HT1080 (cell line): ENCODE measurements at regions not wholly inside any gene's neighbourhood (a gene's known extent, or its start where the extent isn't known, plus 50 kb on each side); places are given as distances from the start of the nearest gene placed in this dataset.
"Not testable (repeated sequence)": the region's sequence is repeated elsewhere in the genome, so short reads cannot be mapped to it uniquely, and the experiment has no call there.

Source experiments
- DNase-seq: peaks from one replicate; pipeline ENCODE4 v3.0.0-alpha.2; 2015; ENCODE audit warnings: low read depth

GRCh38 chr16:87044032-87044382, 273.2 kb downstream of the C16orf95 start:
- DNase-seq: peak; percentile 8

- DNase-seq: no peak
Measured at GRCh38 chr16:87044829-87045228, 272.4 kb downstream of the C16orf95 start.

DNA sequence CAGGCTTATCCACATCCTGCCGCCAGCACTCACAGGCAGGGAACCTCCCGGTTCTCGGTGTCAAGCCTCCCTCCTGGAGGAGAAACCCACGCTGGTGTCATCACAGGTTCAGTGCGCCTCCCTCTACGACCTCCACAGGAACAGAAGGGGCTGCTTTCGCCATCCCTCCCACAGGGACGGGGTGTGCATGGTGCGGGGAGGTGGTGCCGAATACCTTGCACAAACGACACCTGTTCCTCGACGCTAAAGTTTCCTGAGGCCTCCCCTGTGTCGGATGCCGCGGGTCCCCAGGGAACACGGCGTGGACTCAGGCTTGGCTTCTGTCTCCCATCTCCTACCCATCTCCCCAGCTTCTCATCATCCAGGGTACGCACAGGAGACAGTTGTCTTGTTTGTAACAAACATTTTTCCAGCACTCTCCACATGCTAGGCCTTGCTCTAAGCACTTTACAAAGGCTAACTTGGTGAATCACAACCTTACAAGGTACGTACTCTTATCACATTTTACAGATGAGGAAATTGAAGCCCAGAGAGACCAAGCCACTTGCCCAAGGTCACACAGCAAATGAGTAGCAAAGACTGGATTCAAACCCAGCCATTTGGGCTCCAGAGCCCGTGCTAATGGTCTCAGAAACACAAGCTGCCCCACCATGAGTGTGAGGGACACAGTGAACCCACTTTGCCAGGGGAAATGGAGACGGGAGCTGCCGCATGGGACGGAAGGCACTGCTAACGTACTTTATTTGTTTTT, 271.6 kb downstream of the C16orf95 start:
- DNase-seq: no peak

- no peak for DNase-seq
Measured at GRCh38 chr16:87046235-87046634, 271.0 kb downstream of the C16orf95 start.

GRCh38 chr16:87047221-87048037, 269.8 kb downstream of the C16orf95 start:
- DNase-seq: no peak

DNA sequence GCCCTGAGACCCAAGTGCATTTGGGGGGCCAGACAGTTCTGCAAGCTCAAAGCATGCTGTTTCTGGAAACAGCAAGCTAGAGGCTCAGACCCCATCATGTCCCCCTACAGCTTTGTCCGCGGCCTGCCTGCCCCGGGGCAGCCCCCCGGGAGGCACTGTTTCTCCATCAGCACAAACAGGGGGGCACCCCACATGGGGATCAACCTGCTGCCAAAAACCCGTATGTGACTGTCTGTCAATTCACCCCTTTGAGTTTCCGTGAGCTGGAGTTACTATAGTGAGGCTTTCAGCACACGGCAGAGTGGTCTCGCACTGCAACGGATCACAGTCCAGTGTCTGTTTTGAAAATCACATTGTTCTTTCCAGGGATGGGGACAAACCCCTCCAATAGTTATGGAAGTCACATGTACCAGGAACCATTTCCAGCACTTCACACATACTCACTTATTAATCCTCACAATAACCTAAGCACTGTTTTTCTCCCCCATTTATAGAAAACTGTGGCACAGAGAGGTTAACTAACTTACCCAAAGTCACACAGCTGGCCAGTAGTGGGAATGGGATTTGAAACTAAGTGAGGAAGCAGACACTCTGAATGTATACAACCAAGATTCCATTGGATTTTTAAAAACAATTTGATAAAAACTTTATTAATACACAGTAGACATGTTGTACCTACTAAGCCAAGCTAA, 269.0 kb downstream of the C16orf95 start:
- no peak for DNase-seq

DNA sequence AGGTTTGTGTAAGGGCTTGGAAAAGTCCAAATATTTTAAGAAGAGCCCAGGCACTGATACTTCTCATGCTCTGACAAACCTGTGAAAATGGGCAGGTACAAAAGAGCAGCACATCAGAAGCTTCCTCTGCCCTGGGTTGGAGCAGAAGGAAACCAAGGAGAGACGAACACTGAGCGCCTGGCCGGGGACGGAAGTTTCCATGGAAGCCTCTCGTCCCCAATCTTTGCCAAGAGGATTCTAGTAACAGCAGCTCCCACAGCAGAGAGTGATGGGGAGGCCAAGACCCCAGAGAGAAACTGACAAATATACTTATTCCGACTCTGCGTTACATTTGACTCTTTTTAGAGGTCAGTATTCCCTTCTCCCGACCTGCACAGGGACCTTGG, 268.5 kb downstream of the C16orf95 start:
- no peak for DNase-seq

GRCh38 chr16:87049216-87049615, 268.0 kb downstream of the C16orf95 start:
- DNase-seq: not testable (repeated sequence)

DNA sequence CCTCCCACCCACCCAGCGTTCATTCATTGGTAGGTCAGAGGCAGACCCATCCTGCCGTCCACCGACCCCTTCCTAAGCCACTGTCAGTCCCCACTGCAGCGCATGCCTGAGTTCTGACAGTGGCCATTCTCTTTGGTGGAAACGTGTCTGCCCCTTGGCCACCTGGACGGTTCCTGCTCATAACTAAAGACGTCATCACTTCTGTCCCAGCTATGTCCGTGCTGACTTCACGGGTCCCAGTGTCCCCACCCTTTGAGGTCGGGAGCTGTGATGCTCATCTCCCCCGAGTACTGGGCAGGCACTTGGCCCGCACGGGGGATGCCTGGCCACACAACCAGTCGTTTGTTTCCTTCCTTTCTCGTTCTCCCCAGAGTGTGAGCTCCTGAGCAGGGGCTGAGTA, 267.1 kb downstream of the C16orf95 start:
- no peak for DNase-seq

GRCh38 chr16:87051526-87052320, 265.5 kb downstream of the C16orf95 start:
- no peak for DNase-seq

- DNase-seq: no peak
Measured at GRCh38 chr16:87052506-87052905, 264.7 kb downstream of the C16orf95 start.

- DNase-seq: no peak
Measured at GRCh38 chr16:87053016-87053982, 263.9 kb downstream of the C16orf95 start.

- DNase-seq: no peak
Measured at GRCh38 chr16:87054154-87054553, 263.0 kb downstream of the C16orf95 start.

DNA sequence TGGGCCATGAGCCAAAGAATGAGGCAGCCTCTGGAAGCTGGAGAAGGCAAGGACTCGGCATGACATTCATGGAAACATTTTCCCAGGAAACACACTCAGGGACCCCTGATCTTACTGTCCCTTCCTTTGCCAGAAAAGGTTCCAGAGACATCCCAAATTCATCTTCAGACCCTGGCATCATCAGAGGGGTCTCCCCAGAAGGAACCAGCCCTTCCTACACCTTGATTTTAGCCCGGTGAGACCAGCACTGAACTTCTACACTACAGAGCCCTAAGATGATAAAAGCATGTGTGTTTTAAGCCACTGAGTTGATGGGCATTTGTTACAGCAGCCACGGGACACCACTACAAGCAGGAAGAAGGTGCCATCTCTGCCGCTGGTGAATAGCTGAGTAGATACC, 262.3 kb downstream of the C16orf95 start:
- no peak for DNase-seq

- DNase-seq: peak; percentile 13
Measured at GRCh38 chr16:87056083-87056482, 261.1 kb downstream of the C16orf95 start.

DNA sequence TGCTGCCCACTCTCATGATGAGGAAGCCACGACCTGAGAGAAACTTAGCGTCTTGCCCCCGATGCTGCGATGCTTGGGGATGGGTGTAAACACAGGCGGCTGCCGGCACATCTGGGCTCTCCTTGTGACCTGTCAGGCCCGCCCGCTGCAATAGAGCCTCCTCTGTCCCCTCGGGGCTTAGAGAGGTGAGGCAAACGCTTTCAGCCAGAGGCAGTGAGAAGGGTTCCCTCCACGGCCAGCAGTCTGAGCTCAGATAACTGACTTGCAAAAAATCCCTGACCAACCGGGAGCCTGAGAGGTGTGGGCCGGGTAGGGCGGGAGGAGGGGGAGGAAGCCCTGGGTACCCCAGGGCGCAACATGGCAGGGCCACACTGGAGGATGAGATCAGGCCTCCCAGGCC, 260.6 kb downstream of the C16orf95 start:
- DNase-seq: no peak

DNA sequence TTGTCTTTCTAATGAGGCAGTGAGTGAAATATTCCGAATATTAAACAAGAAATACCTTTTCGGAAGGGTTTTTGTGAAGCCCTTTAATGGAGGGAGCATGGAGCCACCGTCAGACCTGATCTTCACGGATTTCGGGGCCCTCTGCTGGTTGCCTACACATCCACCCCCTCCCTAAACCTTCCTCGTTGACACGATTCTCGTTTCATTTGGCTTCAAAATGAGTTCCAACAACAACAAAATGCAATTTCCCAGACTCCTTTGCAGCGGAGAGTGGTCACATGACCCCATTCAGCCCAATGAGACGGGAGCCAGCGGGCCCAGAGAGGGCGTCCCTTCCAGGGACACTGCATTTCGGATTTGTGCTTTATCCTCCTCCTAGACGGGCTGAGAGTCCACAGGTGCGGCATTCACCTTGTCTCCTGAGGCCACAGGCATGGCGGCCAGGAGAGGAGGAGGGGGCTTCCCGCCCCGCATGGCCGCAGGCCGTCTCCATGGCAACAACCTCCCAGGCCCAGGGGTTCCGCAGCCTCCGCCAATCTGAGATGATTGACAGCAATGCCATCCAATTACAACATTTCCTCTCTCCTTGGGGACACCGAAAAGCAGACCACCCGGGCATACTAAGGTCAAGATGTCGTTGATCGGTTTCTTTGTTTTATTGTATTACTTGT, 259.8 kb downstream of the C16orf95 start:
- DNase-seq: no peak

GRCh38 chr16:87057951-87058560, 259.1 kb downstream of the C16orf95 start:
- no peak for DNase-seq

GRCh38 chr16:87058728-87059250, 258.4 kb downstream of the C16orf95 start:
- DNase-seq: no peak
